OCI-LY1 (cell line): ENCODE measurements at regions not wholly inside any gene's neighbourhood (a gene's known extent, or its start where the extent isn't known, plus 50 kb on each side); places are given as distances from the start of the nearest gene placed in this dataset.
"Not testable (repeated sequence)": the region's sequence is repeated elsewhere in the genome, so short reads cannot be mapped to it uniquely, and the experiment has no call there.

Experiments
- H2AFZ ChIP-seq: fragments of 200-600 bp; sonication (generic), shearing (Covaris generic); 2 replicates; pipeline ENCODE4 v1.6.0; 2014; ENCODE audit warnings: antibody characterized with exemption, mild to moderate bottlenecking, low read length
- H3F3A ChIP-seq: fragments of 200-600 bp; sonication (generic), shearing (Covaris generic); 2 replicates; pipeline ENCODE4 v1.6.0; 2014; ENCODE audit warnings: mild to moderate bottlenecking, antibody characterized with exemption, low read length, moderate library complexity; ENCODE audit not compliant: insufficient read depth
- H3K27ac ChIP-seq: fragments of 200-600 bp; sonication (generic); 2 replicates; pipeline ENCODE4 v1.5.1; 2014; ENCODE audit warnings: low read length, mixed run types, mild to moderate bottlenecking, low read depth; ENCODE audit not compliant: poor library complexity, severe bottlenecking
- H3K27me3 ChIP-seq: fragments of 200-600 bp; sonication (generic); 2 replicates; pipeline ENCODE4 v1.6.0; 2014; ENCODE audit warnings: antibody characterized with exemption, mild to moderate bottlenecking, low read length, moderate library complexity; ENCODE audit not compliant: insufficient read depth
- H3K36me3 ChIP-seq: fragments of 200-600 bp; sonication (generic); 2 replicates; pipeline ENCODE4 v1.6.1; 2014; ENCODE audit warnings: mild to moderate bottlenecking, antibody characterized with exemption, low read length, moderate library complexity, mixed read lengths; ENCODE audit not compliant: insufficient read depth
- H3K4me1 ChIP-seq: fragments of 200-600 bp; sonication (generic); 2 replicates; pipeline ENCODE4 v1.5.1; 2014; ENCODE audit warnings: mild to moderate bottlenecking, low read length, moderate library complexity; ENCODE audit not compliant: insufficient read depth, severe bottlenecking
- H3K4me2 ChIP-seq: fragments of 200-600 bp; sonication (generic), shearing (Covaris generic); 2 replicates; pipeline ENCODE4 v1.6.1; 2014; ENCODE audit warnings: low read length
- H3K4me3 ChIP-seq: fragments of 200-600 bp; sonication (generic); 2 replicates; pipeline ENCODE4 v1.5.1; 2014; ENCODE audit warnings: low read length, low read depth, mild to moderate bottlenecking, mixed read lengths; ENCODE audit not compliant: poor library complexity, severe bottlenecking
- H3K79me2 ChIP-seq: fragments of 200-600 bp; shearing (Covaris generic); 2 replicates; pipeline ENCODE4 v1.6.1; 2016; ENCODE audit warnings: mixed run types, low read length, mixed read lengths; ENCODE audit not compliant: insufficient read depth
- H3K9ac ChIP-seq: fragments of 200-600 bp; sonication (generic), shearing (Covaris generic); 2 replicates; pipeline ENCODE4 v1.6.1; 2014; ENCODE audit warnings: mild to moderate bottlenecking, low read length, mixed read lengths
- H3K9me2 ChIP-seq: fragments of 200-600 bp; sonication (generic), shearing (Covaris generic); 2 replicates; pipeline ENCODE4 v1.6.1; 2014; ENCODE audit warnings: low read depth, mild to moderate bottlenecking, low read length, mixed read lengths
- H3K9me3 ChIP-seq: fragments of 200-600 bp; shearing (Covaris generic); 2 replicates; pipeline ENCODE4 v1.6.1; 2014; ENCODE audit warnings: low read length, mixed read lengths
- H4K20me1 ChIP-seq: fragments of 200-600 bp; sonication (generic), shearing (Covaris generic); 2 replicates; pipeline ENCODE4 v1.6.0; 2016; ENCODE audit warnings: mild to moderate bottlenecking, low read length; ENCODE audit not compliant: insufficient read depth

DNA sequence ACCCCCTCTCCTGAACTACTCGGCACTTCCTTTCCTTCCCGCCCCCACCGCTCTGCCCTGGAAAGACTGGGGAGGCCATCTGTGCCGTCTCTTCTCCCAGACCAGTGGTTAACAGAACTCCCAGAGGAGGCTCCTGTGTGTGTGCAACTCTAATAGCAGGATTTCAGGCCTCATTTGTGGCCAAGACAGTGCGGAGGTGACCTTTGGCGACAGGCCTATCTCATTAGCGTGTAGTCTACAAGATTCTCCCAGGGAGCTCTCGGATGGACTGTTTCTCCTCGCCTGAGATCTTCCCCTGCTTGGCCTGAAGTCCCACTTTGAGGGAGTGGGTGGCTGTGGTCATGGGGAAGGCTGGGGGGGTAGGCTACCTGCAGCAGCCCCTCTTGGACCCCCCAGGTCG is 325.2 kb downstream of the BCL2L11 start:
- H3K9ac ChIP-seq, H3K4me2 ChIP-seq, H3K27me3 ChIP-seq, H4K20me1 ChIP-seq, H2AFZ ChIP-seq, H3F3A ChIP-seq, H3K79me2 ChIP-seq, H3K9me2 ChIP-seq, H3K36me3 ChIP-seq, H3K27ac ChIP-seq, H3K9me3 ChIP-seq, H3K4me3 ChIP-seq: not testable (repeated sequence)
- H3K4me1 ChIP-seq = peaks cover 45% of the 10 kb centered on the region

DNA sequence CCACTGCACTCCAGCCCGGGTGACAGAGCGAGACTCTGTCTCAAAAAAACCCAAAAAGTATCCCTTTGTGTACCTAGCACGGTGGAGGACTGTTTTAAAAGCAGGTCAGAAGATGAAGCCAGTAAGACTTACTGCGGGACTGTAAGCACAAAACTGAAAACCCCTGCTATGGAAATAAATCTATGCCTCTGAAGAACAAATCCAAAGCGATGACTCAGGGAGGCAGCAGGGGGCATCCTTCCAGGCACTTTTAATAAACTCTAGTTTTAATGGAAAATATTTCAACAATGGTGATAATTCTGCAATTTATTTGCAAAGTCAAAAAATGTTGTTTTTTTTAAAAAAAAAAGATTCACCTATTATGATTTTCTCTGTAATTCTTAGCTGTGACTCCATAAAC is 326.8 kb downstream of the BCL2L11 start:
- not testable (repeated sequence) for H3K27me3 ChIP-seq, H3F3A ChIP-seq, H3K4me2 ChIP-seq, H3K27ac ChIP-seq, H3K4me3 ChIP-seq, H3K9me3 ChIP-seq, H3K9ac ChIP-seq, H2AFZ ChIP-seq, H3K36me3 ChIP-seq, H3K9me2 ChIP-seq, H3K79me2 ChIP-seq, H4K20me1 ChIP-seq
- H3K4me1 ChIP-seq = peaks cover 40% of the 10 kb centered on the region

DNA sequence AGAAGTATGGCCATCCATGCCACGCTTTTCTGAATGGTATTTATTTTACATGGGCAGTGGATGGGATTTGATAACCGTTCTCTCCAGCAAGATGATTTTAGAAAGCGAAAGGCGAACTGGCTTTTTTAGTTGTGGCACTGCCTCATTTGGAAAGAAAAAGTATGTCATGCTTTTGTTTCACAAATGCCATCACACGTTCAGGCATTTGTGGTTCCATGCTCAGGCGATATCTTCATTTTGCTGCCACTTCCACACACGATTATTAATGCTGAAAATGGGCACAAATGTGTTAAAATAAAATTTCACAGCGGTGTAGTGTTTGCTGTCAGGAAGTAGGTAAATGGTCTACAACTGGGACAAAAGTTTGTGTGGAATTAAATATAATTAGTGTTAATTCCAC is 328.1 kb downstream of the BCL2L11 start:
- H3K79me2 ChIP-seq, H3K9me3 ChIP-seq, H3K4me2 ChIP-seq, H3K4me3 ChIP-seq, H3K27me3 ChIP-seq, H3K36me3 ChIP-seq, H3K9me2 ChIP-seq, H4K20me1 ChIP-seq, H3F3A ChIP-seq, H2AFZ ChIP-seq, H3K9ac ChIP-seq: not testable (repeated sequence)
- H3K27ac ChIP-seq = peak overlapping the region; percentile 88
- H3K4me1 ChIP-seq = peaks cover 45% of the 10 kb centered on the region

DNA sequence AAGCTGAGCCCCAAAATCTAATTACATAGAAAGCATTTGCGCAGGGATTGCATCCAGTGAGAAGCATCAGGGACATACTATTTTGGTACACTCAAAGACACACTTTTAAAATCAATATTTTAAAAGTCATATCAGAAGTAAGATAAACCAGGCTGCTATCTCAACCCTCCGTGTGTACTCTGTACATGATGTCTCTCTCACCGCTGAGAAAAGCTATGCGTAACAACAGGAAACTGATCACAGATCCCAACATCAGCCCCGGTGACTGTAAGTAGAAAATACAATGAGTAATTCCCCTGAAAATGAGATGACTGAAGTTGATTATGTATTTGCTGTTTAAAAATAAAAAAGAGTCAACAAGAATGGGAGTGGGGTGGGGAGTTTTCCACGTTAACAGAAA is 329.8 kb downstream of the BCL2L11 start:
- H3K9me2 ChIP-seq, H3K27me3 ChIP-seq, H3K36me3 ChIP-seq, H3K9me3 ChIP-seq, H4K20me1 ChIP-seq, H3F3A ChIP-seq, H2AFZ ChIP-seq, H3K79me2 ChIP-seq, H3K4me3 ChIP-seq: not testable (repeated sequence)
- H3K4me1 ChIP-seq = peaks cover 52% of the 10 kb centered on the region
- peak overlapping the region; percentile 50; the same call in 1 of the 2 replicates for H3K4me2 ChIP-seq
- H3K9ac ChIP-seq = peak overlapping the region; percentile 59; the same call in 1 of the 2 replicates
- H3K27ac ChIP-seq = peak overlapping the region; percentile 88

DNA sequence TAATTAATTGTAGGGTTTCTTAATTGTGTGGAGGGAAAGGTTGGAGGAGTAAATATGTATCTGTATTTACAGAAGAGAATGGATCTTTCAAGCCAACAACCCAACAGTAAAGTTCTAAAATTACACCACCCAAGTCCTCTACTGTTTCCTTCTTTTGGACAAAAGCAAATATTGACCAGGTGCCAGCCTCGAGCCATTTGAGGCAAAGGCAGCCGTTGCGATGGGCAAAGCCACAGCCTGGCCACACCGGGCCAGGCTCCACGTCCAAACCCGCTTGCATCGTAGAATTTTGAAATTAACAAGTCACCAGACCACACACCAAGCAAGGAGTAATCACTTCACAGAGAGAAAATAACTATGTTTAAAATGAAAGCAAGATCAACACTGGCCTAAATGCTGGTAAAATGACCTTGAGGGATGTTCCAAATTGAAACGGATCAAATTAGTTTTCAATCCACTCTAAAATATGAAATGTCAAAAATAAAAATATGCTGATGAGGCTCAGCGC is 331.0 kb downstream of the BCL2L11 start:
- H3K27ac ChIP-seq = peak overlapping the region; percentile 95
- H2AFZ ChIP-seq = not testable (repeated sequence)

DNA sequence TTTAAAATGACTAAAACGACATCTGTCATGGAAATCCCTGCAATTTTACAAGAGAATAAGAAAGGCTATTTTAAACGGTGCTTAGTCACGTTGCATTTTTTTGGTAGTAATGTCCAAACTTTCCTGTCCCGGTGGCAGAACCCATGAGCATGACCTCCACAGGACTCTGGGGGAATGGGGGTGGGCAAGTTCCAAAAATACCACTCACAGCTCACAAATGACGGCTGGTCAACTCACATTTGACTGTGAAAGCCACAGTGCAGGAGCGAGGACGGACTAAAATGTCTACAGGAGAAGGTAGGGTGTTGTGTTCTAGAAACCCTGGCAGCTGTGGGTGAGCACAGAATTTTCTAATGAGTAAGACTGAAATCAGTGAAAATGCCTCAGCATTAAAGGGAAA is 331.5 kb downstream of the BCL2L11 start:
- H3K36me3 ChIP-seq, H3K79me2 ChIP-seq, H3K9me2 ChIP-seq, H2AFZ ChIP-seq, H4K20me1 ChIP-seq, H3K27me3 ChIP-seq, H3K9me3 ChIP-seq, H3F3A ChIP-seq: not testable (repeated sequence)
- Histone ChIP-seq H3K4me3 (peak overlapping the region; percentile 27), H3K27ac (peak overlapping the region; percentile 95), H3K4me2 (peak overlapping the region; percentile 53), H3K4me1 (peaks cover 54% of the 10 kb centered on the region), H3K9ac (peak overlapping the region; percentile 54)

More for the DNA sequence above, 331.0 kb downstream of the BCL2L11 start:
- H4K20me1 ChIP-seq, H3K9me2 ChIP-seq, H3K9me3 ChIP-seq, H3F3A ChIP-seq, H3K27me3 ChIP-seq, H3K79me2 ChIP-seq, H3K36me3 ChIP-seq: not testable (repeated sequence)
- Histone ChIP-seq H3K4me2 (peak overlapping the region; percentile 53), H3K4me1 (peaks cover 54% of the 10 kb centered on the region), H3K4me3 (peak overlapping the region; percentile 27), H3K9ac (peak overlapping the region; percentile 54)

DNA sequence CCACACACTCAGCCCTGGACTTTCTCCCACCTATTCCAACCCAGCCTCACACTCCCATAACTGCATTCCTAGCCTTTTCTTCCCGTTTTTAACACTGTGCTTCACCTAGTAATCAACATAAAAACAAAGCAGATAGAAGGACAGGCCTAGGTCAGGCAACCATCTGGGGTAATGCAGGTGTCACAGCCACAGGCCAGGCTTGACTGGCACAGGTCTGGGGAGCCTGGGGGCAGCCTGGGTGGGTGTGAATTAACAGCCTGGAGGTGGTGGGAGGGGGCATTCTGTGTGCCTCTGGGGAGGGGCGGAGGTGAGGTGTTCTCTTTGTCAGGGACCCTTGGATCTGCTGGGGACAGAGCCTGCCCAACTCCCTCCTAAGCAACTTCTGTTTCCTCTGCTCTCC is 332.6 kb downstream of the BCL2L11 start:
- not testable (repeated sequence) for H3K4me3 ChIP-seq, H3F3A ChIP-seq, H3K9me2 ChIP-seq, H2AFZ ChIP-seq, H3K4me2 ChIP-seq, H4K20me1 ChIP-seq, H3K9ac ChIP-seq, H3K36me3 ChIP-seq, H3K27me3 ChIP-seq, H3K9me3 ChIP-seq, H3K79me2 ChIP-seq
- peaks cover 49% of the 10 kb centered on the region for H3K4me1 ChIP-seq
- peak overlapping the region; percentile 95 for H3K27ac ChIP-seq

DNA sequence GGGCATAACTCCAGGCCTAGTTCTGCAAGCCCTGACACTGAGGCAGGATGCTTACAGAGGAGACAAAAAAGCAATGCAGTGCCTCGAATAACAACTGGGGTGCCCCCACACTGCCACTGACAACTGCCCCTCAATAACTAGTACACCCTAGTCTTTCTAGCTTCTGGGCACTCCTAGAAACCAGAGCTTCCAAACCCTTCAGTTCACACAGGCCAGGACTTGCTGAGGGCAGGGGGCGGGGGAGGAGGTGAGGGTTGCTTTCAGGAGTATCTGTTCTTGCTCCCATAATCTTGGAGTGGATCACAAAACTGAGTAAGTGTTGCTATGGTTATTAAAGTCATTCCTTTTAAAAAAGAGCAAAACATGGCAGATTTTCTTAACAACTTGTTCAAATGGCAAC is 333.1 kb downstream of the BCL2L11 start:
- H3K4me2 ChIP-seq, H4K20me1 ChIP-seq, H3K9me3 ChIP-seq, H3K27ac ChIP-seq, H3K79me2 ChIP-seq, H3K36me3 ChIP-seq, H3K27me3 ChIP-seq, H3K4me3 ChIP-seq, H2AFZ ChIP-seq, H3K9ac ChIP-seq, H3F3A ChIP-seq, H3K9me2 ChIP-seq: not testable (repeated sequence)
- peaks cover 49% of the 10 kb centered on the region for H3K4me1 ChIP-seq
